PC-3 (cell line): ENCODE measurements at regions not wholly inside any gene's neighbourhood (a gene's known extent, or its start where the extent isn't known, plus 50 kb on each side); places are given as distances from the start of the nearest gene placed in this dataset.

Experiments
- ATAC-seq: fragments of 200-7000 bp; cut with Tn5 transposase; 2 replicates; pipeline ENCODE4 v1.9.1; 2020; ENCODE audit warnings: mild to moderate bottlenecking, moderate library complexity
- BruUV-seq: library from RNA; stranded (reverse); fragments of 400-500 nt; replicated peaks from 2 replicates; lab custom pipeline; 2021; lab: Mats Ljungman, UMichigan
- CTCF ChIA-PET: fragments of 300-600 bp; sonication (Branson Sonifier 250); formaldehyde crosslinking; loops from one replicate; lab custom pipeline; 2022; ENCODE audit warnings: antibody characterized with exemption; lab: Charles Lee
- POLR2A ChIA-PET: fragments of 300-600 bp; sonication (Branson Sonifier 250); formaldehyde crosslinking; loops from one replicate; lab custom pipeline; 2022; ENCODE audit warnings: antibody characterized with exemption; ENCODE audit not compliant: unreplicated experiment; lab: Charles Lee
- DNase-seq: peaks from one replicate; pipeline ENCODE4 v3.0.0-alpha.2; 2015
- H2AFZ ChIP-seq: fragments of 300-600 bp; sonication (generic); 2 replicates; pipeline ENCODE4 v1.6.0; 2016; ENCODE audit warnings: antibody characterized with exemption, low read length
- H3F3A ChIP-seq: fragments of 300-600 bp; sonication (generic); one replicate; pipeline ENCODE4 v1.6.0; 2017; ENCODE audit warnings: antibody characterized with exemption, low read length, control low read depth, mild to moderate bottlenecking; ENCODE audit not compliant: unreplicated experiment
- H3K27ac ChIP-seq: fragments of 300-600 bp; sonication (generic); 2 replicates; pipeline ENCODE4 v1.5.1; 2016; ENCODE audit warnings: mild to moderate bottlenecking, low read length
- H3K27me3 ChIP-seq: fragments of 300-600 bp; sonication (generic); 2 replicates; pipeline ENCODE4 v1.6.1; 2016; ENCODE audit warnings: low read length, mixed read lengths
- H3K36me3 ChIP-seq: fragments of 300-600 bp; sonication (generic); 2 replicates; pipeline ENCODE4 v1.6.1; 2016; ENCODE audit warnings: low read depth, mixed run types, low read length, mixed read lengths
- H3K4me1 ChIP-seq: fragments of 300-600 bp; sonication (generic); 2 replicates; pipeline ENCODE4 v1.5.1; 2016; ENCODE audit warnings: low read length; ENCODE audit not compliant: insufficient read depth
- H3K4me2 ChIP-seq: fragments of 300-600 bp; sonication (generic); 2 replicates; pipeline ENCODE4 v1.6.0; 2016; ENCODE audit warnings: low read length
- H3K4me3 ChIP-seq: fragments of 300-600 bp; sonication (generic); 2 replicates; pipeline ENCODE4 v1.5.1; 2016; ENCODE audit warnings: mild to moderate bottlenecking, low read length, mixed read lengths
- H3K79me2 ChIP-seq: fragments of 300-600 bp; sonication (generic); 2 replicates; pipeline ENCODE4 v1.6.1; 2017; ENCODE audit warnings: low read length, mixed read lengths
- H3K9ac ChIP-seq: fragments of 300-600 bp; sonication (generic); 2 replicates; pipeline ENCODE4 v1.6.0; 2016; ENCODE audit warnings: mild to moderate bottlenecking, low read length
- H3K9me2 ChIP-seq: fragments of 300-600 bp; sonication (generic); replicated peaks from 2 replicates; pipeline ENCODE4 v1.6.1; 2016; ENCODE audit warnings: mixed run types, low read length, mixed read lengths
- H3K9me3 ChIP-seq: fragments of 300-600 bp; sonication (generic); 2 replicates; pipeline ENCODE4 v1.6.1; 2016; ENCODE audit warnings: low read length, mixed read lengths
- H4K20me1 ChIP-seq: fragments of 300-600 bp; sonication (generic); 2 replicates; pipeline ENCODE4 v1.6.1; 2016; ENCODE audit warnings: low read length, mixed read lengths
- EZH2 ChIP-seq: fragments of 300-600 bp; sonication (generic); IDR thresholded peaks from one replicate; pipeline ENCODE4 v1.6.1; 2017; ENCODE audit warnings: antibody characterized with exemption, mild to moderate bottlenecking, low read length; ENCODE audit not compliant: unreplicated experiment
- EZH2phosphoT487 ChIP-seq: fragments of 300-600 bp; sonication (generic); IDR thresholded peaks from 2 replicates; pipeline ENCODE4 v1.6.1; 2018; ENCODE audit warnings: mild to moderate bottlenecking, antibody characterized with exemption, low read length, borderline replicate concordance
- intact Hi-C: fragments of 100-400 bp; cut with micrococcal nuclease; formaldehyde crosslinking; loops from 2 replicates; pipeline ENCODE4 v1.9.0; 2023
- TF ChIP-seq, protein P1 (sequence below): fragments of 300-600 bp; sonication (generic); conservative IDR thresholded peaks from 2 replicates; pipeline ENCODE4 v1.5.1; 2017; ENCODE audit warnings: antibody characterized with exemption, low read depth, mild to moderate bottlenecking, low read length

DNA sequence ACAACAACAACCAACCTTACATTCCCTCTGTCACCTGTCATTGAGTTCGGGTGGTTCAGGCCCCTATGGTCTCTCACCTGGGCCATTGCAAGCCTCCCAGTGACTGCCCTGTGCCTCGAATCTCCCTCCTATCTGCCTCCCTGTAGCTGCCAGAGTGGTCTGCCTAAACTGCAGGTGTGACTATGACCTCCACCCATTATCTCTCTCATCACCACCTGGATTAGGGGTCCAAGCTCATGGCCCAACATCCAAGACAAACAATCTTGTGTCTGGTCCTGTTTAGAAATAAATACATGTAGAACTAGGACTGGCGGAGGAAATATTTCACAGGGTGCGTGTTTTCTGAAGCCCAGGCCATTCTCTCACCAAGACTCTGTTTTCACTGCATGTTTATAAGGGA, 146.6 kb downstream of the HERPUD2 start:
- H3K4me1 ChIP-seq = no peaks in the 10 kb centered on the region
- intact Hi-C loops = no loop called here
- TF ChIP-seq EZH2phosphoT487 = no peak
- no peak for TF ChIP-seq EZH2
- TF ChIP-seq, protein P1, sequence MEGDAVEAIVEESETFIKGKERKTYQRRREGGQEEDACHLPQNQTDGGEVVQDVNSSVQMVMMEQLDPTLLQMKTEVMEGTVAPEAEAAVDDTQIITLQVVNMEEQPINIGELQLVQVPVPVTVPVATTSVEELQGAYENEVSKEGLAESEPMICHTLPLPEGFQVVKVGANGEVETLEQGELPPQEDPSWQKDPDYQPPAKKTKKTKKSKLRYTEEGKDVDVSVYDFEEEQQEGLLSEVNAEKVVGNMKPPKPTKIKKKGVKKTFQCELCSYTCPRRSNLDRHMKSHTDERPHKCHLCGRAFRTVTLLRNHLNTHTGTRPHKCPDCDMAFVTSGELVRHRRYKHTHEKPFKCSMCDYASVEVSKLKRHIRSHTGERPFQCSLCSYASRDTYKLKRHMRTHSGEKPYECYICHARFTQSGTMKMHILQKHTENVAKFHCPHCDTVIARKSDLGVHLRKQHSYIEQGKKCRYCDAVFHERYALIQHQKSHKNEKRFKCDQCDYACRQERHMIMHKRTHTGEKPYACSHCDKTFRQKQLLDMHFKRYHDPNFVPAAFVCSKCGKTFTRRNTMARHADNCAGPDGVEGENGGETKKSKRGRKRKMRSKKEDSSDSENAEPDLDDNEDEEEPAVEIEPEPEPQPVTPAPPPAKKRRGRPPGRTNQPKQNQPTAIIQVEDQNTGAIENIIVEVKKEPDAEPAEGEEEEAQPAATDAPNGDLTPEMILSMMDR = no peak
- H2AFZ ChIP-seq = no peak overlapping the region
- no peak overlapping the region for H3K27ac ChIP-seq
- DNase-seq (no peak), ATAC-seq (no peak)
- H3K36me3 ChIP-seq = no peaks in the 10 kb centered on the region
- H4K20me1 ChIP-seq = no peaks in the 10 kb centered on the region
- no TSS peak for BruUV-seq
- H3K4me3 ChIP-seq = no peak overlapping the region
- ChIA-PET CTCF (no interaction called here), POLR2A (interaction anchor here (0.5 kb wide), 1 partner anchor 435 kb away, joined by 8 read pairs; no protein-coding TSS in a partner anchor)
- H3K9me2 ChIP-seq = no peaks in the 10 kb centered on the region
- peaks cover 50% of the 10 kb centered on the region for H3K27me3 ChIP-seq
- H3K9me3 ChIP-seq = no peaks in the 10 kb centered on the region
- H3K9ac ChIP-seq = no peak overlapping the region
- no peak overlapping the region for H3K4me2 ChIP-seq
- no peaks in the 10 kb centered on the region for H3F3A ChIP-seq
- no peaks in the 10 kb centered on the region for H3K79me2 ChIP-seq

DNA sequence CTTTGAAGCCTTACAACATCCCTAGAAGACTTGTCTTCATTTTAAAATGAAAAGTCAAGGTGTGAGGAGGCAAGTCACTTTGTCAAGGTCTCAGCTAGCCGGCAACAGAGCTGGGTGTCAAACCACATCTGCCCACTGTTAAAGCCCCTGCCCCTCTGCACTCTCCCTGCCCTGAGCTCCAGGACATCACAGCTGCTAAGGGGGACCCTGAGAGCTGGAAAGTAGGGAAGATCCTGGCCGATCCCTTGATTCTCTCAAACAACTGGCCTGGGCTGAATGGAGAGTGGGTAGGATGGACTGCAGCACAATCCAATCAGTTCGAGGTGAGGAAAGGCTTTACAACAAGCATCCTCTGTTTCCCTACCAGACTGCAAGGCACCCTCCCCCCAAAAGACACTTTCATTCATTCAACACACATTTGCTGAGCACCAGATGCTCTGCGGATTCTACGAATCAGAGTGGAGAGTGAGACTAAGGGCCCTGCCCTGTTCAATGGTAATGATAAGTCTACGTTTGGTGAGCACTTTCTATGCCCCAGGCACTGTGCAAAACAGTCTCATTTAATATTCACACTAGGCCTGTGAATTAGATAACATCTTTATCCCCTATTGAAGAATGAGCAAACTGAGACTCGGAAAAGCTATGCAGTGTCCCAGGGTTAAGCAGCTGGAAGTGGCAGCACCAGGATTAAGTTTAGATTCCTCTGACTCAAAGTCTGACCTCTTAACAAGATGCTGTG, 148.1 kb downstream of the HERPUD2 start:
- H4K20me1 ChIP-seq = no peaks in the 10 kb centered on the region
- H3K4me3 ChIP-seq = no peak overlapping the region
- no peaks in the 10 kb centered on the region for H3F3A ChIP-seq
- peaks cover 54% of the 10 kb centered on the region for H3K27me3 ChIP-seq
- H3K4me2 ChIP-seq = no peak overlapping the region
- ChIA-PET POLR2A (no interaction called here), CTCF (no interaction called here)
- DNase-seq = no peak
- H3K9me2 ChIP-seq = no peaks in the 10 kb centered on the region
- no peak overlapping the region for H3K27ac ChIP-seq
- ATAC-seq = no peak
- no peaks in the 10 kb centered on the region for H3K9me3 ChIP-seq
- intact Hi-C loops = no loop called here
- BruUV-seq = no TSS peak
- H2AFZ ChIP-seq = no peak overlapping the region
- TF ChIP-seq EZH2phosphoT487 (no peak), EZH2 (no peak)
- TF ChIP-seq, protein P1 = no peak
- no peaks in the 10 kb centered on the region for H3K79me2 ChIP-seq
- no peak overlapping the region for H3K9ac ChIP-seq
- H3K36me3 ChIP-seq = no peaks in the 10 kb centered on the region
- H3K4me1 ChIP-seq = no peaks in the 10 kb centered on the region

DNA sequence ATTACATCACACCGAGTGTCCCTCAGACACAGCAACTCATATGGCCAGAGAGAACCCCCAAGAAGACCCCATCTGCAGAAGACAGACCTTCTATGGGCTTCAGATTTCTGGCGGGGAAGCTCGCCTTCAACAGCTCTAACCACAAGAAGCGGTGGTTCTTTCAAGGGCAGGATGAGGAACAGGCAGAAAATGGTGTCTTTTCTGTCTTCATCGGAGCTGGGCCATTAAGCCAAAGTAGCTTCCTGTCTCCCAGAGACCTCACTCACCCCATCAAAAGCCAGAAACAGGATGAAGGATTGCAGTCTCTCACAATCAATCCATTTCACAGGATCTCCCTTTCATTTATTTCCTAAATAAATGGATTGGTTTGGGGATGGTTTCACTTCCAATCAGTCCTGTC, 149.1 kb downstream of the HERPUD2 start:
- Histone ChIP-seq H3K9me3 (no peaks in the 10 kb centered on the region), H3K9ac (no peak overlapping the region), H2AFZ (no peak overlapping the region), H3K4me2 (no peak overlapping the region), H3K27ac (no peak overlapping the region), H3K4me3 (no peak overlapping the region), H3K9me2 (no peaks in the 10 kb centered on the region), H3K27me3 (peaks cover 54% of the 10 kb centered on the region), H3K36me3 (no peaks in the 10 kb centered on the region), H3K79me2 (no peaks in the 10 kb centered on the region), H3K4me1 (no peaks in the 10 kb centered on the region), H4K20me1 (no peaks in the 10 kb centered on the region), H3F3A (no peaks in the 10 kb centered on the region)
- no TSS peak for BruUV-seq
- DNase-seq = no peak
- ATAC-seq = no peak
- ChIA-PET POLR2A (no interaction called here), CTCF (no interaction called here)
- intact Hi-C loops = no loop called here
- no peak for TF ChIP-seq EZH2phosphoT487
- TF ChIP-seq, protein P1 = no peak
- no peak for TF ChIP-seq EZH2
